CD4-positive, alpha-beta T cell (primary cell): ENCODE measurements at regions not wholly inside any gene's neighbourhood (a gene's known extent, or its start where the extent isn't known, plus 50 kb on each side); places are given as distances from the start of the nearest gene placed in this dataset.

Source experiments
- ATAC-seq: fragments of 200-7000 bp; cut with Tn5 transposase; one replicate; pipeline ENCODE4 v1.10.0; 2022; ENCODE audit warnings: mild to moderate bottlenecking; ENCODE audit not compliant: poor library complexity
- CTCF ChIA-PET: fragments of 350-600 bp; sonication (Branson Sonifier 250); formaldehyde crosslinking; loops from one replicate; lab custom pipeline; 2021; ENCODE audit warnings: antibody characterized with exemption, inconsistent platforms; lab: Charles Lee
- POLR2A ChIA-PET: fragments of 350-600 bp; sonication (Branson Sonifier 250); formaldehyde crosslinking; loops from one replicate; lab custom pipeline; 2021; ENCODE audit warnings: antibody characterized with exemption, inconsistent platforms; lab: Charles Lee
- DNase-seq, 14 experiments: peaks; one replicate each; pipeline ENCODE4 v3.0.0-alpha.2; 2013 to 2020; ENCODE audit warnings: mixed read lengths in 2 of 14
- H3K27ac ChIP-seq, 2 donors: one replicate each; pipeline versions ENCODE4 v1.5.1 to v1.7.0; 2013; ENCODE audit warnings: low read length in 2 of 2, low read depth in 1 of 2, mild to moderate bottlenecking in 1 of 2
- H3K27me3 ChIP-seq, 2 experiments: 1 replicate in 1 of 2; 2 replicates in 1 of 2; pipeline versions ENCODE4 v1.6.1 to v1.7.0; 2013; ENCODE audit warnings: low read length in 2 of 2, control low read depth in 1 of 2, mild to moderate bottlenecking in 1 of 2, moderate library complexity in 1 of 2; ENCODE audit not compliant: insufficient read depth in 2 of 2, control insufficient read depth in 1 of 2
- H3K36me3 ChIP-seq: one replicate; pipeline ENCODE4 v1.6.1; 2013; ENCODE audit warnings: low read length, control low read depth; ENCODE audit not compliant: insufficient read depth
- H3K4me1 ChIP-seq: one replicate; pipeline ENCODE4 v1.6.1; 2013; ENCODE audit warnings: low read length, control low read depth; ENCODE audit not compliant: insufficient read depth
- H3K4me3 ChIP-seq: one replicate; pipeline ENCODE4 v1.5.1; 2013; ENCODE audit warnings: mild to moderate bottlenecking, low read length, moderate library complexity
- H3K9me3 ChIP-seq, 2 experiments: 1 replicate in 1 of 2; 2 replicates in 1 of 2; pipeline versions ENCODE4 v1.6.1 to v1.7.0; 2013; ENCODE audit warnings: low read length in 2 of 2, mild to moderate bottlenecking in 2 of 2, control low read depth in 1 of 2, moderate library complexity in 1 of 2; ENCODE audit not compliant: control insufficient read depth in 1 of 2, insufficient read depth in 1 of 2
- H3K27ac Mint-ChIP-seq: one replicate; pipeline ENCODE4 v1.8.0; 2020; ENCODE audit warnings: mixed read lengths
- H3K27me3 Mint-ChIP-seq: one replicate; pipeline ENCODE4 v1.8.0; 2021; ENCODE audit warnings: mixed read lengths
- H3K36me3 Mint-ChIP-seq: one replicate; pipeline ENCODE4 v1.8.0; 2021; ENCODE audit warnings: low read depth, mixed read lengths
- H3K4me1 Mint-ChIP-seq: one replicate; pipeline ENCODE4 v1.8.0; 2021; ENCODE audit warnings: low read depth, mixed read lengths
- H3K4me3 Mint-ChIP-seq: one replicate; pipeline ENCODE4 v1.8.0; 2020; ENCODE audit warnings: mild to moderate bottlenecking, mixed read lengths
- H3K9me3 Mint-ChIP-seq: one replicate; pipeline ENCODE4 v1.8.0; 2020; ENCODE audit warnings: mixed read lengths
- intact Hi-C, 2 experiments: fragments of 100-400 bp; cut with DNase I in 1 of 2; cut with micrococcal nuclease in 1 of 2; formaldehyde crosslinking; loops; one replicate each; pipeline versions ENCODE4 v1.15.1 to v1.9.0; 2023 to 2025; cut with DNase I, micrococcal nuclease
- TF ChIP-seq, protein P1 (sequence below): fragments of 200-600 bp; IDR thresholded peaks from one replicate; pipeline ENCODE4 v1.8.0; 2022; ENCODE audit warnings: antibody characterized with exemption, mild to moderate bottlenecking

DNA sequence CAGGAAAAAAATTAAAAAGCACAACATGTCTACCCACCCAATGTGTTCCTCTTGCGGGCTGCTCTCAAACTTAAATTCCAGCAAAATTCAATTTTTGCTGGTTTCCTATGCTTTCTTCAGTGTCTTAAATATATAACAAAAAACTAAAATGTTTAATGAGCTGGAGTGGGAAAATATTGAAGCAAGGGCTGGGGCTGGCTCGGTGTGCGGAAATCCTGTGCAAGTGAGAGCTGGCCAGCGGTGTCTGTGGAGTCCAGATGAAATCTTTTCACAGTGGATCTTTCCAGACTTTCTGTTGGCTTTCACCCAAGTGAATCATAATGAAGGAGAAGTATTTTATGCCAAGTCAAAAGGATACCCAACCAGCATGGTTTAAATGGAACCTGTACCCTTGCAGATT, 1733.6 kb downstream of the TP53TG3F start:
- H3K4me1 Mint-ChIP-seq = no peaks in the 10 kb centered on the region

DNA sequence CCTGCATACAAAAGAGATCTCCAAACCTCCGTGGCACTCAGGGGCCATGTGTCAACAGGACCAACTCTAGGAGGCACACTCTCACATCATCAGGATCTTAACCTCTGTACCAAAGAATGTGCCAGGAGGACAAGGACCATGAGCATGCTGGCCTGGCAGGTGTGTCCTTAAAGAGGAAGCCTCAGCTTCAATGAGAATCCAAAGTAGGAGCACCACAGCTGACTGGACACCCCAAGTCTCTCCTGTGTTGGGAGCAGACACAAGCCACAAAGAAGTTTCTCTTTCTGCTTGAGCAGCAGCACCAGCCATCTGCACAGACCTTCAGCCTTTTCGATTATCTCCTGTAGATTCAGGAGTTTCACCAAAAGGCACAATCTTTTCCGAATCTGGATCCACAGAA, 1734.5 kb downstream of the TP53TG3F start:
- no peak for ATAC-seq
- H3K27me3 ChIP-seq = no peaks in the 10 kb centered on the region
- Mint-ChIP-seq H3K36me3 (peaks cover 6% of the 10 kb centered on the region), H3K27ac (no peak overlapping the region), H3K27me3 (no peaks in the 10 kb centered on the region), H3K4me1 (no peaks in the 10 kb centered on the region), H3K9me3 (peaks cover 3% of the 10 kb centered on the region), H3K4me3 (no peak overlapping the region)
- no peak for DNase-seq
- H3K36me3 ChIP-seq = no peaks in the 10 kb centered on the region
- peaks cover 4 to 49% of the 10 kb centered on the region in 2 experiments for H3K9me3 ChIP-seq
- POLR2A ChIA-PET = no interaction called here
- H3K4me1 ChIP-seq = no peaks in the 10 kb centered on the region
- no peak overlapping the region for H3K4me3 ChIP-seq
- CTCF ChIA-PET = no interaction called here
- TF ChIP-seq, protein P1, sequence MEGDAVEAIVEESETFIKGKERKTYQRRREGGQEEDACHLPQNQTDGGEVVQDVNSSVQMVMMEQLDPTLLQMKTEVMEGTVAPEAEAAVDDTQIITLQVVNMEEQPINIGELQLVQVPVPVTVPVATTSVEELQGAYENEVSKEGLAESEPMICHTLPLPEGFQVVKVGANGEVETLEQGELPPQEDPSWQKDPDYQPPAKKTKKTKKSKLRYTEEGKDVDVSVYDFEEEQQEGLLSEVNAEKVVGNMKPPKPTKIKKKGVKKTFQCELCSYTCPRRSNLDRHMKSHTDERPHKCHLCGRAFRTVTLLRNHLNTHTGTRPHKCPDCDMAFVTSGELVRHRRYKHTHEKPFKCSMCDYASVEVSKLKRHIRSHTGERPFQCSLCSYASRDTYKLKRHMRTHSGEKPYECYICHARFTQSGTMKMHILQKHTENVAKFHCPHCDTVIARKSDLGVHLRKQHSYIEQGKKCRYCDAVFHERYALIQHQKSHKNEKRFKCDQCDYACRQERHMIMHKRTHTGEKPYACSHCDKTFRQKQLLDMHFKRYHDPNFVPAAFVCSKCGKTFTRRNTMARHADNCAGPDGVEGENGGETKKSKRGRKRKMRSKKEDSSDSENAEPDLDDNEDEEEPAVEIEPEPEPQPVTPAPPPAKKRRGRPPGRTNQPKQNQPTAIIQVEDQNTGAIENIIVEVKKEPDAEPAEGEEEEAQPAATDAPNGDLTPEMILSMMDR = no peak
- intact Hi-C loops = no loop called here
- no peak overlapping the region for H3K27ac ChIP-seq

More for the DNA sequence above, 1733.6 kb downstream of the TP53TG3F start:
- ChIA-PET CTCF (no interaction called here), POLR2A (no interaction called here)
- Mint-ChIP-seq H3K27ac (no peak overlapping the region), H3K9me3 (peaks cover 3% of the 10 kb centered on the region), H3K27me3 (no peaks in the 10 kb centered on the region), H3K4me3 (no peak overlapping the region), H3K36me3 (peaks cover 6% of the 10 kb centered on the region)
- DNase-seq (no peak), ATAC-seq (no peak)
- Histone ChIP-seq H3K9me3 (peaks cover 9 to 48% of the 10 kb centered on the region in 2 experiments), H3K4me1 (no peaks in the 10 kb centered on the region), H3K4me3 (no peak overlapping the region), H3K36me3 (no peaks in the 10 kb centered on the region), H3K27me3 (no peaks in the 10 kb centered on the region), H3K27ac (no peak overlapping the region)
- TF ChIP-seq, protein P1 = no peak
- intact Hi-C loops = no loop called here

DNA sequence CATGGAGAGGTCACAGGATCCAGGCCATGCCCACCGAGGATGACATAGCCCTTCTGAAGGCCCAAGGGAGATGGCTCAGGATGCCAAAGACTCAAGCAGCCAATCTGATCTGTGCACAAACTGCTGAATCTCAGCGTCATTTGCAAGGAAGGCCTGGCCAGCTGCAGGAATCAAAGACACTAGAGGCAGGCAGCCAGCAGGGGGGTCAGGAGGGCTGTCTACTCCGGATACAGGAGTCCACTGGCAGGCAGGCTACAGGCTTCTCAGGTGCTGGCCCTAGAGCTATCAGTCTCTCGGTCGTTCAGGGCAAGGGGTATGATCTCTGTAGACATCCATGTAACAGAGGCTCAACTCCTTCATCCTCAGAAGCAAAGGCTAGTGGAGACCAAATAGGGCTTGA, 1735.3 kb downstream of the TP53TG3F start:
- POLR2A ChIA-PET = no interaction called here
- ATAC-seq (no peak), DNase-seq (no peak)
- Histone ChIP-seq H3K4me3 (no peak overlapping the region), H3K27me3 (no peaks in the 10 kb centered on the region), H3K36me3 (no peaks in the 10 kb centered on the region), H3K27ac (no peak overlapping the region), H3K4me1 (no peaks in the 10 kb centered on the region), H3K9me3 (peaks cover 4 to 50% of the 10 kb centered on the region in 2 experiments)
- Mint-ChIP-seq H3K4me1 (no peaks in the 10 kb centered on the region), H3K27ac (no peak overlapping the region), H3K4me3 (no peak overlapping the region), H3K36me3 (peaks cover 6% of the 10 kb centered on the region), H3K9me3 (peaks cover 3% of the 10 kb centered on the region), H3K27me3 (no peaks in the 10 kb centered on the region)
- CTCF ChIA-PET = no interaction called here
- TF ChIP-seq, protein P1 = no peak
- intact Hi-C loops = no loop called here
